ENCODE measurements at regions not wholly inside any gene's neighbourhood (a gene's known extent, or its start where the extent isn't known, plus 50 kb on each side); places are given as distances from the start of the nearest gene placed in this dataset.

DNA sequence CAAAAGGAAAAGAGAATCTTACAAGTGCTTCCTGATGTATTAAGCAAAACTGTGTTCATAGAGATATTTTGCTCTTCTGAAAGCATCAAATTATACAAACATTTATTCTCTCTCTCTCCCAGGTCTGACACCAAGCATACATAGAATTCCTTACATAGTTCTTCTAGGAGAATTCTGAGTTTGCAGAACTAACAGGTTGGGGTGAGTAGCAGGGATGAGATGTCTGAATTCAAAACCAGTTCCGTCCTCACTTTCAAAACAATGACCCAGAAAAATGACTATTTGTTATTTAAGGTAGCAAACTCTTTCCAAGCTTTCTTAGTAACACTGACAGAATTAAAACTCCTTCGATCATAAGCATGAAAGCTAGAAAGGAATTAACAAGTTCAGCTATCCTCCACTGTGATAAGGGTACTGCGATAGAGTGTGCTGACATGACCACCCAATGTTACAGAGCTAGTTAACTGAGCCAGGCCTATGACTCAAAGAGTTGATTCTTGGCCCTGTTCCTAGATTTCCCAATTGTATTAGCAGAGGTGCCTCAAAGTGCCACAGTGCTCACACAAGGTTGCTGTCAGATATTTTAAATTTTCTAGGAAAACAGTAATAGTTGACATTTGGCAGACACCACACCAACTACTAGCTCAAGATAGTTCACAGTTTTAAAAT, 85.8 kb upstream of the SETBP1 start:
- DNase-seq (ENCODE audit: low read depth), result no peak
- TF ChIP-seq, protein P1, sequence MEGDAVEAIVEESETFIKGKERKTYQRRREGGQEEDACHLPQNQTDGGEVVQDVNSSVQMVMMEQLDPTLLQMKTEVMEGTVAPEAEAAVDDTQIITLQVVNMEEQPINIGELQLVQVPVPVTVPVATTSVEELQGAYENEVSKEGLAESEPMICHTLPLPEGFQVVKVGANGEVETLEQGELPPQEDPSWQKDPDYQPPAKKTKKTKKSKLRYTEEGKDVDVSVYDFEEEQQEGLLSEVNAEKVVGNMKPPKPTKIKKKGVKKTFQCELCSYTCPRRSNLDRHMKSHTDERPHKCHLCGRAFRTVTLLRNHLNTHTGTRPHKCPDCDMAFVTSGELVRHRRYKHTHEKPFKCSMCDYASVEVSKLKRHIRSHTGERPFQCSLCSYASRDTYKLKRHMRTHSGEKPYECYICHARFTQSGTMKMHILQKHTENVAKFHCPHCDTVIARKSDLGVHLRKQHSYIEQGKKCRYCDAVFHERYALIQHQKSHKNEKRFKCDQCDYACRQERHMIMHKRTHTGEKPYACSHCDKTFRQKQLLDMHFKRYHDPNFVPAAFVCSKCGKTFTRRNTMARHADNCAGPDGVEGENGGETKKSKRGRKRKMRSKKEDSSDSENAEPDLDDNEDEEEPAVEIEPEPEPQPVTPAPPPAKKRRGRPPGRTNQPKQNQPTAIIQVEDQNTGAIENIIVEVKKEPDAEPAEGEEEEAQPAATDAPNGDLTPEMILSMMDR (IDR thresholded peaks at IDR 0.05; ENCODE audit: insufficient read depth, low read length, poor library complexity, severe bottlenecking), result no peak
- Histone ChIP-seq H3K4me3 (ENCODE audit: low read depth, low read length) (no peak overlapping the region), H3K36me3 (ENCODE audit: control insufficient read depth, insufficient read depth, low read length) (no peaks in the 10 kb centered on the region), H3K27me3 (ENCODE audit: control insufficient read depth, insufficient read depth, low read length) (no peaks in the 10 kb centered on the region)

DNA sequence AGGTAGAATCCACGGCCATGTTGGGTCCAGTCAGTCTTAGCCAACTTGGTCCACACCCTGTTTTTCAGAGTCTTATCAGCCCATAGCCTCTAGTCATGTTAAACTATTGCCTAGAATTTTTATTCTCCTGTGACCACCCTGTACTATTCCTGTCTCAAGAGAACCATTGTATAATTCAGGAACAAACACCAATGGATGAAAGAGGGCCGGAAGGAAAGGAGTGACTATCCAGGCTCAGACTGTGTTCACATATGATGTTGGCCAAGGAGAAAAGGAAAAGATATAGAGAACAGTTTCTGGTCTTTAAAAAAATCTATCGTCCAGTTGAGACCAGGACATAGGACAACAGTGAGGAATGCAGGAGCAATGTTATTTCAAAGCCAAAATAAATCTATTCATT, 82.9 kb upstream of the SETBP1 start:
- no peak overlapping the region for H3K4me3 ChIP-seq (ENCODE audit: low read depth, low read length)
- no peak for DNase-seq (ENCODE audit: low read depth)
- H3K36me3 ChIP-seq (ENCODE audit: control insufficient read depth, insufficient read depth, low read length), result no peaks in the 10 kb centered on the region
- TF ChIP-seq, protein P1 (IDR thresholded peaks at IDR 0.05; ENCODE audit: insufficient read depth, low read length, poor library complexity, severe bottlenecking), result no peak
- H3K27me3 ChIP-seq (ENCODE audit: control insufficient read depth, insufficient read depth, low read length), result no peaks in the 10 kb centered on the region

- DNase-seq (ENCODE audit: low read depth), result no peak
- no peaks in the 10 kb centered on the region for H3K27me3 ChIP-seq (ENCODE audit: control insufficient read depth, insufficient read depth, low read length)
- H3K36me3 ChIP-seq (ENCODE audit: control insufficient read depth, insufficient read depth, low read length), result no peaks in the 10 kb centered on the region
- TF ChIP-seq, protein P1 (IDR thresholded peaks at IDR 0.05; ENCODE audit: insufficient read depth, low read length, poor library complexity, severe bottlenecking), result no peak
- no peak overlapping the region for H3K4me3 ChIP-seq (ENCODE audit: low read depth, low read length)
These were observed 82.2 kb upstream of the SETBP1 start for GRCh38 chr18:44598514-44598913.

DNA sequence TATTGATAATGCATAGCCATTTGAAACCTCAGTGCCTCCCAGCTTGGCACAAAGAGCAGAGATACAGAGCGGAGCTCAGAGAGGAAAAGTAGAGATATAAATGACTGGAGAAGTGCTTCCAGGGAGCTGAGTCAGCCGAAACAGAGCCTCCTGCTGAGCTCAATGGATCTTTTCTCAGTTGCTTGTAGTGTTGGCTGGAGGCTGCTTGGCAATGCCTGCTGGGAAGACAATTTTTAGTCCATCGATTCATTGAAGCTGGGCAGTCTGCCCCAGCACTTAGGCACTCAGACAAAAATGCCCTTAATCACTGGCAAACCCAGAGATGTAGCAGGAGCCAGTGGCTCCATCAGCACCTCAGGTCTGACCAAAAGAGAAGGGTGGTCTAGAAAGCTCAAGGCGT, 81.3 kb upstream of the SETBP1 start:
- no peaks in the 10 kb centered on the region for H3K27me3 ChIP-seq (ENCODE audit: control insufficient read depth, insufficient read depth, low read length)
- H3K4me3 ChIP-seq (ENCODE audit: low read depth, low read length), result no peak overlapping the region
- H3K36me3 ChIP-seq (ENCODE audit: control insufficient read depth, insufficient read depth, low read length), result no peaks in the 10 kb centered on the region
- DNase-seq (ENCODE audit: low read depth), result no peak
- TF ChIP-seq, protein P1 (IDR thresholded peaks at IDR 0.05; ENCODE audit: insufficient read depth, low read length, poor library complexity, severe bottlenecking), result no peak

- TF ChIP-seq, protein P1 (IDR thresholded peaks at IDR 0.05; ENCODE audit: insufficient read depth, low read length, poor library complexity, severe bottlenecking), result no peak
- H3K27me3 ChIP-seq (ENCODE audit: control insufficient read depth, insufficient read depth, low read length), result no peaks in the 10 kb centered on the region
- H3K4me3 ChIP-seq (ENCODE audit: low read depth, low read length), result no peak overlapping the region
- no peak for DNase-seq (ENCODE audit: low read depth)
- H3K36me3 ChIP-seq (ENCODE audit: control insufficient read depth, insufficient read depth, low read length), result no peaks in the 10 kb centered on the region
These were observed 79.2 kb upstream of the SETBP1 start for GRCh38 chr18:44601447-44601846.

GRCh38 chr18:44602380-44602779, 78.3 kb upstream of the SETBP1 start:
- no peaks in the 10 kb centered on the region for H3K27me3 ChIP-seq (ENCODE audit: control insufficient read depth, insufficient read depth, low read length)
- no peaks in the 10 kb centered on the region for H3K36me3 ChIP-seq (ENCODE audit: control insufficient read depth, insufficient read depth, low read length)
- TF ChIP-seq, protein P1 (IDR thresholded peaks at IDR 0.05; ENCODE audit: insufficient read depth, low read length, poor library complexity, severe bottlenecking), result no peak
- H3K4me3 ChIP-seq (ENCODE audit: low read depth, low read length), result no peak overlapping the region
- no peak for DNase-seq (ENCODE audit: low read depth)

All from kidney epithelial cell (primary cell).